Activated T-helper 1 cell treated with anti-CD3 and anti-CD28 coated beads, Interleukin-2, amount 50 U/mL, for 16 hours (primary cell): ENCODE measurements at regions not wholly inside any gene's neighbourhood (a gene's known extent, or its start where the extent isn't known, plus 50 kb on each side); places are given as distances from the start of the nearest gene placed in this dataset.
"Not testable (repeated sequence)": the region's sequence is repeated elsewhere in the genome, so short reads cannot be mapped to it uniquely, and the experiment has no call there.

Experiments used
- DNase-seq, 2 donors: peaks; one replicate each; pipeline ENCODE4 v3.0.0-alpha.2; 2020; ENCODE audit warnings: low read depth in 1 of 2, low spot score in 1 of 2

GRCh38 chr16:46388354-46388753 is 232.8 kb downstream of the SHCBP1 start:
- DNase-seq = not testable (repeated sequence)

- peak; percentile 9 to 42 for DNase-seq
Measured at GRCh38 chr16:46387720-46388119, 233.5 kb downstream of the SHCBP1 start.

GRCh38 chr16:46386805-46387620 is 234.2 kb downstream of the SHCBP1 start:
- not testable (repeated sequence) for DNase-seq

- not testable (repeated sequence) for DNase-seq
Measured at GRCh38 chr16:46386110-46386771, 234.9 kb downstream of the SHCBP1 start.

GRCh38 chr16:46384285-46385061 is 236.7 kb downstream of the SHCBP1 start:
- peak in 1 of 2 donors; percentile 9 for DNase-seq

- DNase-seq = not testable (repeated sequence)
Measured at GRCh38 chr16:46383581-46383980, 237.6 kb downstream of the SHCBP1 start.

- not testable (repeated sequence) for DNase-seq
Measured at GRCh38 chr16:46382791-46383541, 238.2 kb downstream of the SHCBP1 start.

GRCh38 chr16:46382079-46382478 is 239.1 kb downstream of the SHCBP1 start:
- not testable (repeated sequence) for DNase-seq

GRCh38 chr16:46381344-46381743 is 239.8 kb downstream of the SHCBP1 start:
- DNase-seq = not testable (repeated sequence)
